Ascending aorta (tissue), 2 donors: ENCODE measurements at regions not wholly inside any gene's neighbourhood (a gene's known extent, or its start where the extent isn't known, plus 50 kb on each side); places are given as distances from the start of the nearest gene placed in this dataset.

Experiments used
- DNase-seq, 2 donors: peaks; one replicate each; pipeline ENCODE4 v3.0.0-alpha.2; 2019; ENCODE audit warnings: low spot score in 2 of 2
- H3K27ac ChIP-seq, 2 donors: fragments of 200-600 bp; sonication (generic); one replicate each; pipeline ENCODE4 v1.5.1; 2016 to 2017; ENCODE audit warnings: mild to moderate bottlenecking in 1 of 2
- H3K27me3 ChIP-seq: fragments of 200-600 bp; sonication (generic); one replicate; pipeline ENCODE4 v1.5.1; 2017
- H3K36me3 ChIP-seq, 2 donors: fragments of 200-600 bp; sonication (generic); one replicate each; pipeline ENCODE4 v1.5.1; 2016
- H3K4me1 ChIP-seq, 2 donors: fragments of 200-600 bp; sonication (generic); one replicate each; pipeline ENCODE4 v1.5.1; 2016 to 2017; ENCODE audit warnings: mild to moderate bottlenecking in 1 of 2
- H3K4me3 ChIP-seq, 2 donors: fragments of 200-600 bp; sonication (generic); one replicate each; pipeline ENCODE4 v1.5.1; 2016 to 2017; ENCODE audit warnings: mild to moderate bottlenecking in 1 of 2
- H3K9me3 ChIP-seq, 2 donors: fragments of 200-600 bp; sonication (generic); one replicate each; pipeline ENCODE4 v1.5.1; 2016
- CTCF ChIP-seq, 3 experiments: fragments of 200-600 bp in 2 of 3; fragments of 450-650 bp in 1 of 3; sonication (generic) in 2 of 3; IDR thresholded peaks; one replicate each; pipeline ENCODE4 v1.5.1; 2016 to 2019; ENCODE audit warnings: antibody characterized with exemption in 3 of 3, mild to moderate bottlenecking in 1 of 3, moderate library complexity in 1 of 3
- intact Hi-C: fragments of 100-400 bp; cut with DNase I; formaldehyde crosslinking; loops from one replicate; pipeline ENCODE4 v1.15.1; 2023

- DNase-seq = no peak
- H3K4me1 ChIP-seq = no peaks in the 10 kb centered on the region
- H3K4me3 ChIP-seq = no peak overlapping the region
- intact Hi-C loops = no loop called here
- no peaks in the 10 kb centered on the region for H3K36me3 ChIP-seq
- no peak overlapping the region for H3K27ac ChIP-seq
- no peaks in the 10 kb centered on the region for H3K9me3 ChIP-seq
- H3K27me3 ChIP-seq = no peaks in the 10 kb centered on the region
- TF ChIP-seq CTCF (IDR thresholded peaks at IDR 0.05) = no peak
These were observed 109.5 kb upstream of the PITRM1 start for GRCh38 chr10:3281941-3282673.

GRCh38 chr10:3278771-3279170 lies 106.2 kb upstream of the PITRM1 start:
- no peak for DNase-seq
- no peak for TF ChIP-seq CTCF (IDR thresholded peaks at IDR 0.05)
- H3K27me3 ChIP-seq = no peaks in the 10 kb centered on the region
- H3K36me3 ChIP-seq = no peaks in the 10 kb centered on the region
- H3K4me1 ChIP-seq = no peaks in the 10 kb centered on the region
- H3K4me3 ChIP-seq = no peak overlapping the region
- intact Hi-C loops = no loop called here
- no peak overlapping the region for H3K27ac ChIP-seq
- no peaks in the 10 kb centered on the region for H3K9me3 ChIP-seq

GRCh38 chr10:3277566-3277965 lies 105.0 kb upstream of the PITRM1 start:
- no peak overlapping the region for H3K27ac ChIP-seq
- no peaks in the 10 kb centered on the region for H3K4me1 ChIP-seq
- TF ChIP-seq CTCF (IDR thresholded peaks at IDR 0.05) = no peak
- H3K4me3 ChIP-seq = no peak overlapping the region
- intact Hi-C loops = no loop called here
- no peaks in the 10 kb centered on the region for H3K36me3 ChIP-seq
- no peaks in the 10 kb centered on the region for H3K27me3 ChIP-seq
- H3K9me3 ChIP-seq = no peaks in the 10 kb centered on the region
- DNase-seq = no peak

- Histone ChIP-seq H3K27me3 (no peaks in the 10 kb centered on the region), H3K9me3 (no peaks in the 10 kb centered on the region), H3K36me3 (no peaks in the 10 kb centered on the region), H3K4me1 (peaks cover 6 to 14% of the 10 kb centered on the region in 2 donors), H3K4me3 (no peak overlapping the region), H3K27ac (no peak overlapping the region)
- no peak for TF ChIP-seq CTCF (IDR thresholded peaks at IDR 0.05)
- intact Hi-C loops = no loop called here
- DNase-seq = no peak
These were observed 101.8 kb upstream of the PITRM1 start for GRCh38 chr10:3274414-3274813.

- Histone ChIP-seq H3K36me3 (no peaks in the 10 kb centered on the region), H3K27me3 (no peaks in the 10 kb centered on the region), H3K27ac (no peak overlapping the region), H3K9me3 (no peaks in the 10 kb centered on the region), H3K4me3 (no peak overlapping the region), H3K4me1 (peaks cover 6 to 14% of the 10 kb centered on the region in 2 donors)
- no peak for DNase-seq
- intact Hi-C loops = no loop called here
- no peak for TF ChIP-seq CTCF (IDR thresholded peaks at IDR 0.05)
These were observed 101.4 kb upstream of the PITRM1 start for GRCh38 chr10:3273966-3274365.

- no peak for DNase-seq
- H3K9me3 ChIP-seq = no peaks in the 10 kb centered on the region
- H3K27me3 ChIP-seq = no peaks in the 10 kb centered on the region
- no peak overlapping the region for H3K4me3 ChIP-seq
- no peak overlapping the region for H3K27ac ChIP-seq
- H3K4me1 ChIP-seq = peaks cover 6 to 14% of the 10 kb centered on the region in 2 donors
- no peak for TF ChIP-seq CTCF (IDR thresholded peaks at IDR 0.05)
- H3K36me3 ChIP-seq = no peaks in the 10 kb centered on the region
- intact Hi-C loops = no loop called here
These were observed 99.7 kb upstream of the PITRM1 start for GRCh38 chr10:3272300-3272699.
